ENCODE measurements at regions not wholly inside any gene's neighbourhood (a gene's known extent, or its start where the extent isn't known, plus 50 kb on each side); places are given as distances from the start of the nearest gene placed in this dataset.

GRCh38 chr7:68821846-68822245 lies 776.4 kb upstream of the AUTS2 start:
- Mint-ChIP-seq H3K9me3 (peaks cover 11% of the 10 kb centered on the region), H3K4me1 (no peaks in the 10 kb centered on the region)
- TF ChIP-seq CTCF (conservative IDR thresholded peaks at IDR 0.05), result no peak

DNA sequence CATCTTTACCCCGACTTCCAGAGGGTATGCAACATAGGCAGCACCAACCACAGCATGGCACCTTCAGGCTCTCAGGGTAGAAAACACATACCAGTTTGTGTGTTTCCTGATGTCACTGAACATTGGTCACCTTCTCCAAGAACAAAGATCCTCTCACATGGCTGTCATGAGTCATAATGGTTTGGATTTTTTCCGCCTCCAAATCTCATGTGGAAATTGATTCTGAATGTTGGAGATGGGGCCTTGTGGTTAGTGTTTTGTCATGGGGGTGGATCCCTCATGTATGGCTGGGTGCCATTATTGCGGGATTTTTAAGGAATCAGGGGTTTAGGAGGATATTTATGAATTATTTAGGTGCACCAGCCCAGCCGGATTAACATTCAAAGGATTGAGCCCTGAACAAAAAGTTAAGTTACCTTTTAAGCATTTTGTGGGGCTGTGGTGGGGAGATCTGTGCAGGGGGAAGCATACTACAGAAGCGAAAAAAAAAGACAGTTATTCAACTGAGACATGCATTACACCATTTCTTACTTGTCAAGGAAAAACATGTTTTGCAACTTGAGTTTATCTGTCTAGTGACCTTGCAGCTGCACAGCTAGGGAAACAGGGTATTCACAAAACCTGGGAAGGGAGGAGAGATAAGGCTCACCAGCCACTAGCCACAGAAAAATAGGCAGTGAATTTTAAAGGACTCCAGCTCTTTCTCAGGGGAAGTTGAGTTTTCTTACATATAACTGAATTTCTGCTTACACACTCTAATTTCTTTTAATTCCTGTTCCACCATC lies 774.1 kb upstream of the AUTS2 start:
- Mint-ChIP-seq H3K4me1 (no peaks in the 10 kb centered on the region), H3K9me3 (peaks cover 11% of the 10 kb centered on the region), H3K4me3 (no peak overlapping the region), H3K27me3 (ENCODE audit: low read depth) (no peaks in the 10 kb centered on the region), H3K27ac (ENCODE audit: unreplicated experiment) (no peak overlapping the region), H3K36me3 (ENCODE audit: low read depth) (no peaks in the 10 kb centered on the region)
- TF ChIP-seq CTCF (conservative IDR thresholded peaks at IDR 0.05), result no peak
- no peak for DNase-seq (ENCODE audit: low read depth, low spot score)

More at GRCh38 chr7:68821846-68822245, 776.4 kb upstream of the AUTS2 start:
- Mint-ChIP-seq H3K4me3 (no peak overlapping the region), H3K27ac (ENCODE audit: unreplicated experiment) (no peak overlapping the region), H3K36me3 (ENCODE audit: low read depth) (no peaks in the 10 kb centered on the region), H3K27me3 (ENCODE audit: low read depth) (no peaks in the 10 kb centered on the region)
- no peak for DNase-seq (ENCODE audit: low read depth, low spot score)

DNA sequence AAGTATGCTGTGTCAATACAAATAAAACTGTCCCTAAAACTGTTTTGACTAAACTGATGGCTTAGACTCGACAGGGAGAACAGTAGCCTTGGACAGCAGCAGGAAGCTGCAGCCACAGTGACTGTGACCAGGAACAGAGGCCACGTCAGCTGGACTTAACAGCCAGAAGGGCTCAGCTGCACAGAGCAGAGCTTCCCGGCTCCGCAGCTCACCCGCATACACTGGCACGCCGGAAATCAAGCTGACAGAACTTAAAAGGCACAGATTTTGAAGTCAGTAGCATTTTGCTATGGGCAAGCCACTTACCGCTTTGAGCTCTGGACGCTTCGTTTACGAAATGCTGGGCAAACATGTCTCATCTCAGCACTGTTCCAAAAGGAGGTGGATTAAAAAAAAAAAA lies 769.7 kb upstream of the AUTS2 start:
- no peak for DNase-seq (ENCODE audit: low read depth, low spot score)
- H3K27me3 Mint-ChIP-seq (ENCODE audit: low read depth), result no peaks in the 10 kb centered on the region
- H3K4me3 Mint-ChIP-seq, result no peak overlapping the region
- H3K27ac Mint-ChIP-seq (ENCODE audit: unreplicated experiment), result peak overlapping the region; percentile 12
- no peaks in the 10 kb centered on the region for H3K4me1 Mint-ChIP-seq
- H3K36me3 Mint-ChIP-seq (ENCODE audit: low read depth), result peaks cover 6% of the 10 kb centered on the region
- H3K9me3 Mint-ChIP-seq, result peaks cover 17% of the 10 kb centered on the region
- TF ChIP-seq CTCF (conservative IDR thresholded peaks at IDR 0.05), result no peak

DNA sequence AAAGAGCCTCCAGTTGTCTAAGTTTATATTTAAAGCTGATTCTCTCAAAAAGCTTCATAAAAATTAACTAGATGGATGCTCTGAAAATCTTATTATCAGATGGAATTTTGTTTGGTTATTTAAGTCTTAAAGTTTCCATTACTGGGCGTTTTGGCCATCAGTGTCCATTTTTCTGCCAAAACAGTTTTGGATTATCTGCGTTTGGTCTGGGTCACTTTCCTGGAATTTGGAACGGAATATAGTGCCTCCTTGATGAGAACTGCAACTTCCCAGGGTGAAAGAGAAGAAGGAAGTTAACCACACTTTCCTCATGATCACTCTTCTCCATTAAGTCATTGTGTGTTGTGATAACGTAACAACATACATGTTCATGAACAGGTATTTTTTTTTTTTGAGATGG lies 764.9 kb upstream of the AUTS2 start:
- Mint-ChIP-seq H3K4me3 (no peak overlapping the region), H3K9me3 (peaks cover 6% of the 10 kb centered on the region), H3K4me1 (no peaks in the 10 kb centered on the region), H3K27me3 (ENCODE audit: low read depth) (no peaks in the 10 kb centered on the region), H3K27ac (ENCODE audit: unreplicated experiment) (no peak overlapping the region), H3K36me3 (ENCODE audit: low read depth) (peaks cover 6% of the 10 kb centered on the region)
- DNase-seq (ENCODE audit: low read depth, low spot score), result no peak
- TF ChIP-seq CTCF (conservative IDR thresholded peaks at IDR 0.05), result no peak

- no peaks in the 10 kb centered on the region for H3K4me1 Mint-ChIP-seq
- no peak overlapping the region for H3K4me3 Mint-ChIP-seq
- no peak overlapping the region for H3K27ac Mint-ChIP-seq (ENCODE audit: unreplicated experiment)
- no peaks in the 10 kb centered on the region for H3K9me3 Mint-ChIP-seq
- DNase-seq (ENCODE audit: low read depth, low spot score), result no peak
- no peaks in the 10 kb centered on the region for H3K36me3 Mint-ChIP-seq (ENCODE audit: low read depth)
- H3K27me3 Mint-ChIP-seq (ENCODE audit: low read depth), result no peaks in the 10 kb centered on the region
- no peak for TF ChIP-seq CTCF (conservative IDR thresholded peaks at IDR 0.05)
Observed at GRCh38 chr7:68839014-68839413, 759.3 kb upstream of the AUTS2 start.
